Embryonic facial prominence (tissue), 1 donor: ENCODE measurements at regions not wholly inside any gene's neighbourhood (a gene's known extent, or its start where the extent isn't known, plus 50 kb on each side); places are given as distances from the start of the nearest gene placed in this dataset.
"Not testable (repeated sequence)": the region's sequence is repeated elsewhere in the genome, so short reads cannot be mapped to it uniquely, and the experiment has no call there.

Experiments
- DNase-seq: peaks from one replicate; pipeline ENCODE4 v3.0.0-alpha.2; 2016; ENCODE audit errors: extremely low spot score

DNA sequence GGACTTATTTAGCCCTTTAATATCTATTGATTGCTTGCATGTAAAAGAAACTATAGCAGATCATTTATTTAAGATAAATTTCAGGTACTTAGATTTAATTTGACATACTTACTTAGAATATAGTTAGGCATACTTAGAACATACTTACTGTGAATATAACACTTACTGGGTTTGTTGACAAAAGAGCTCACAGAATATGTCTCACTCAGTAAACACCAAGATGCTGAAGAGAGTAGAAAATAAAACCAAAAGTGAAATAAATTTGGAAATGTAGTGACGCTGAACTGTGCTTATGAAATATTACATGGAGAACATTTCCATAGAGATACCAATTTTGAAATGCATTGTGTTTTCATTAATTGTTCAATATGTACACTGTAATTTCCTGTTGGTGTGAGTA is 615.4 kb upstream of the MAN1A1 start:
- DNase-seq = no peak

DNA sequence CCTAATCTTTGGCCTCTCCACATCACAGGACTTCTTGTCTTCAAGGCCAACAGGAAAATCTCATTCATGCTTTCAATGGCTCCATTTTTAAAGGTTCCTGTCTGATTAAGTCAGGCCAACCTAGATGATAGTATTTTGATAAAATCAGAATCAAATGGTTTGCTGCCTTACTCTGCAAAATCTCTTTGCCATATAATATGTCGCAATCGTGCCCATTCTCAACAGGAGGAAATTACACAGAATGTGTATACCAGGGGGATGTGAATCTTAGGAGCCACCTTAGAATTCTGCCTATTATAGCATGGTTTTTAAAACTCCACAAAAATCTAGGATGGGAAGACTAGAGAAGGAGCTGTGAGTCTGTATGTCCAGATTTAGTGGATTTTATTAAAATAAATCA is 612.9 kb upstream of the MAN1A1 start:
- DNase-seq = no peak

DNA sequence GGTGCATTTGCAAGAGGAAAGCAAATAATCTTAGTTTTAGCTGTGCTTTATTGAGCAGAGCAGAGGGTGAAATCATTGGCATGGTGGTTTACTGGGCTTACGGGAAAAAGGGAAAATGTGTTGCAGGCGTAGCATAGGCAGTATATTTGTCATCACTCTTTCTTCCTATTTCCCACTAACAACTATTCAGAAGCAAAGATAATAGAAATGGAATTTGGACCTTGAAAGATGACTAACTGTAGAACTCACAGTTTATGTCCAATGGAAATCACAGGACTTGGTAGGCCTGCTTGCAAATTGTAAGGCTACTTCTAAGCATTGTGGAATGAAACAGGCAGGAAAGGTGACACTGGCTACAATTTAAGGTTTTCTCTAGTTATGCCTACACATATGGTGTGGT is 611.9 kb upstream of the MAN1A1 start:
- no peak for DNase-seq

DNA sequence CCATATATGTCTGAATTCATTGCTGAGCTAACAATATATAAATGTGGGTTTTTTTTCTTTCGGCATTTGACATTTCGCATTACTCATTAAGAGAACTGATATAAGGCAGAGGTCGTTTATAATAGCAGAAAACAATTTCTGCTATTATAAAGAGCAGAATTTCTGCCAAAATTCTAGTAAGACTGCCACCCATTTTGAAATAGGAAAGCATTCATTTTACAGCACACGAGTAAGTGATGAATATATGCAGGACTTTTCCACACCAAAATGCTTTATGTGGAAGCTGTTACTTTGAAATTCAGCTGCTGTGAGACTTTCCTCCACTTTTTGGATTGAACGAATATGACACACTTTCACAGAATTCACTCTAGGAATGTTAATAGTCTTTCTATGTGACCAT is 610.9 kb upstream of the MAN1A1 start:
- DNase-seq = no peak

DNA sequence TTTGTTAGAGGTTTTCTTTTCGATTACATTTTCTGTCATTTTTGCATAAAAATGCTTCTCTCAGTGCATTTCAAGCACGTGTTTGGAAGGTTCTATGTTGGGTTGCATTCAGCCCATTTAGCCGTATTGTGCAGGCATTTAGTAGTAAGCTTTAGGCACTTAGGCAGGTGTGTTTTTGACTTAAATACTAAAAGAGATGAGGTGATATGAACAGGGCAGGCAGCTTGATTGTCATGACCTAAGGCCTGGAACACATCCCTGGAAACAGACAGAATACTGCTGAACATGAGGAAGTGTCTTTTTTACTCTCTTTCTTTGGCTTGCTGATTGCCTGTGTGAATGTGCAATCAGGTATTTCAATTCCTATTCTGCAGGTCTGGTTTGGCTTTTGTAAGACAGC is 610.5 kb upstream of the MAN1A1 start:
- DNase-seq = no peak

DNA sequence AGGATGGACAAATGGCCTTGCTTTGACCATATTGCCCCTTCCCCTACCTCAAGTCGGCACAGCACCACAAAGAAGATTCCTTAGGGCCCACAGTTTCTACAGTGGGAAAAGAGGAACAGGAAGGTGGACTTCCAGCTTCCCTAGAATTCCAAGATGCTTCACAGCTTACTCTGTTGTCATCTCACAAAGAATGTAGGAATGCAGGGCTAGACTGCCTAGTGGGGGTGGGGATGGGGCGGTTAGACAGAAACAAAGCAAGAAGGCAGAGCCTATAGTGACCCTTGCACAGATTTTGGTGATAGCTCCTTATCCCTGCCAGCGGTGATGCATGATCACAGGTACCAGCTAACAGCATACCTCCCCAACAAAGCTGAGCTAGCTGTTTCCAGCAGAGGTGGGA is 607.6 kb upstream of the MAN1A1 start:
- no peak for DNase-seq

DNA sequence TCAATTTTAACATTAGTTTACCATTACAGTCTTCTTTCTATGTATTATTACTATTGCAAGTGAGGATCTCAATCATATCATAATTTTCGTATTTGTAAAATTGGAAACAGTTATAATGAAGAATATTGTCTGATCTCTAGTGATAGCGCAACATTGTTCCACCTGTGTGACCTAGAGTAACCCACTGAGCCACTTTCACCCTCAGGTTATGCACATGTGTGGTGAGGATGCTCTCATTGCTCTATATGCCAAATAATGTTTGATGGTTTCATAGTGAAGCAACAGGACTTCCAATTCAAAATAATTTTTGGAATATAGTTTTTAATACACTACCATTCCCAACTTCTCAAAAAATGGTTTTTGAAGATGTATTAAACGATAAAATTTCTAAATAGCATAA is 603.1 kb upstream of the MAN1A1 start:
- DNase-seq = no peak

DNA sequence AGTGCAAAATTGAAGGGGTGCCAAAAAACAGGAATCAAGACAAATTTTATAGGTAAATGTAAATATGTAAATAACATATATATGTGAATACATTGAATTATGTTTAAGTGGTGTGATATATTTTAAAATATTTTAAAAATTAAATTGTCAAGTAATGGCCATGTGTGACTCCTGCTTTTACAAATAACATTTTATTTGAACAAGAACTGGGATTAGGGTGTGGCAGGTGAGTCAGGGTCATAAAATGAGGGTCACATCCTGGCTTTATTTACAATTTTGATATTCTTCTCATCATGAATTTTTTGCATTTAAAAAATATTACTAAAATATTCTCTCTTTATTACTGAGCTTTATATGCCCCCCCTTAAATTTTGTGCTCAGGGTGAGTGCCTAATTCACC is 601.1 kb upstream of the MAN1A1 start:
- no peak for DNase-seq

DNA sequence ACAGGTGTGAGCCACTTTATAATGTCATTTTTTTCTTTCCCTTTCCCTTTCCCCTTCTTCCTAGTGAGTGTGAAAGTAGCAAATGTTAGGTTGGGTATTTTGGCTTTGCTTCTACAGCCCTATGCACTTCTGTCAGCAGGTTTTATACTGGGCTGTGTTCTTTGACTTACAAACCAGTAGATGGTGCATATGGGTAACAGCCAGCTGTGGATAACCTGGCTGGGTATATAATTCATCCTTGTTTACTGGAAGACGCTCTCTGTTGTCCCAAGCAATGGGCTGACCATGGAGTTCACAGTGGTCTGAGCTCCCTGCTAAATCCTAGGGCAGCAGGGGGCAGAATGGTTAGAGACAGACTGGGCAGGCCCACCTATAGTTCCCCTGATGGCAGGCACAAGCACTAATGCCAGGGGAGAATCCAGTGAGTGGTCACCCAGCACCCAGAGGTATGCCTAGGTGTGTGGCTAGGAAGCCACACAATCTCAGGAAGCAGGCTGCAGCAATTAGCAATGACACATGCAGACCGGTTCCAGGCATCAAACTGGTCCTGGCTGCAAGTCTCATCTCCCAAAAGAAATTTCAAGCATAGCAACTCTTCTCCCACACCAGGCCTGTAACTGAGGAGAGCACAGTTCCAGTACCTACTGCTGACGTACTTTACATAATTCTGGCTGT is 592.7 kb upstream of the MAN1A1 start:
- no peak for DNase-seq

DNA sequence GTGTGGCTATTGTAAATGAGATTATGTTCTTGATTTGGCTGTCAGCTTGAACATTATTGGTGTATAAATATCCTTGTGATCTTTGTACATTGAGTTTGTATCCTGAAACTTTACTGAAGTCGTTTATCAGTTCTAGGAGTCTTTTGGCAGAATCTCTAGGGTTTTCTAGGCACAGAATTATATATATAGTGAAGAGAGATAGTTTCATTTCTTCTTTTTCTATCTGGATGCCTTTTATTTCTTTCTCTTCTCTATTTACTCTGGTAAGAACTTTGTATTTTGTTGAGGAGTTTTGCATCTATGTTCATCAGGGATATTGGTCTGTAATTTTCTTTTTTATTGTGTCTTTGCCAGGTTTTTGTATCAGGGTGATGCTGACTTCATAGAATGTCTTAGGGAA is 589.2 kb upstream of the MAN1A1 start:
- DNase-seq = no peak

DNA sequence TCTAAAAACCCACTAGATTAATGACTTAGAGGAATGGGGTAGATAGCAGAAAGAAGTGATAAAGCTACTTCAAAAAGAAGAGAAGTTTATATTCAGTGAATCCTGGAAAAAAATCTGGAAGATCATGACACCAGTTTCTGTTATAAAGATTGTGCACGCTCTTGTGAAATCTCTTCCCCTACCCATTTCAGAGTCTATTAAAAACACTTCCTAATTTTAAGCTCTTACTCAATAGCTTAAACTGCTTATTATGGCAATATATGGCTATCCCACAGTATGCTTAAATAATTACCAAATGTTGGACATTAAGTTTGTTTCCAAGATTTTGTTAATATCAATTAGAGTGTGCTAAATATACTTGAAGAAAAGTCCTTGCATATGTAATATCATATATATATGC is 585.3 kb upstream of the MAN1A1 start:
- DNase-seq = no peak

DNA sequence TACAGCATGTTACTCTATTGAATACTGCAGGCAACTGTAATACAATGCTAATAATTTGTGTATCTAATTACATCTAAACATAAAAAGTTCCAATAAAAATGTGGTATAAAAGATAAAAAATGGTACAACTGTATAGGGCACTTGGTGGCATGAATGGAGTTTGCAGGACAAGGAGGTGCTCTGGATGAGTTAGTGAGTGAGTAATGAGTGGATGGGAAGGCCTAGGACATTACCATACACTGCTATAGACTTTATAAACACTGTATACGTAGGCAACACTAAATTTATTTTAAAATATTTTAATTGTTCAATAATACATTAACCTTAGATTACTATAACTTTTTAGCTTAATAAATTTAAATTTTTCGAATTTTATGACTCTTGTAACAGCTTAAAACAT is 579.6 kb upstream of the MAN1A1 start:
- no peak for DNase-seq

DNA sequence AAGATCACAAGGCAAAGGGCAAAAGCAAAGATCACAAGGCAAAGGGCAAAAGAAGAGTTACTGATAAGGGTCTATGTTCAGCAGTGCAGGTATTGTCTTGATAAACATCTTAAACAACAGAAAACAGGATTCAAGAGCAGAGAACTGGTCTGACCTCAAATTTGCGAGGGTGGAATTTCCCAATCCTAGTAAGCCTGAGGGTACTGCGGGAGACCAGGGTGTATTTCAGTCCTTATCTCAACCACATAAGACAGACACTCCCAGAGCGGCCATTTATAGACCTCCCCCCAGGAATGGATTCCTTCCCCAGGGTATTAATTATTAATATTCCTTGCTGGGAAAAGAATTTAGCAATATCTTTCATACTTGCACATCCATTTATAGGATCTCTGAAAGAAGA is 575.3 kb upstream of the MAN1A1 start:
- DNase-seq = not testable (repeated sequence)

DNA sequence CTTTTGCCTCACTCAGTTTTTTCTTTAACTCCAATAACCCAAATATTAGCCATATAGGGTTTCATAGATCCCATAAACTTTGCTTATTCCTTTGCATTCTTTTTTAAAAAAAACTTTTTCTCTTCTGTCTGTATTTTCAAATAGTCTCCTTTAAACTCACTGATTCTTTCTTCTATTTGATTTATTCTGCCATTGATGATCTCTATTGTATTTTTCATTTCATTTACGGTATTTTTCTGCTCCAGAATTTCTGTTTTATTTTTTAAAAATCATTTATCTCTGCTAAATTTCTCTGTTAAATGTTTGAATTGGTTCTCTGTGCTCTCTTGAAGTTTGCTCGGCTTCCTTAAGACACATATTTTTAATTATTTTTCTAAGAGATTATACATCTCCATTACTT is 573.3 kb upstream of the MAN1A1 start:
- no peak for DNase-seq

DNA sequence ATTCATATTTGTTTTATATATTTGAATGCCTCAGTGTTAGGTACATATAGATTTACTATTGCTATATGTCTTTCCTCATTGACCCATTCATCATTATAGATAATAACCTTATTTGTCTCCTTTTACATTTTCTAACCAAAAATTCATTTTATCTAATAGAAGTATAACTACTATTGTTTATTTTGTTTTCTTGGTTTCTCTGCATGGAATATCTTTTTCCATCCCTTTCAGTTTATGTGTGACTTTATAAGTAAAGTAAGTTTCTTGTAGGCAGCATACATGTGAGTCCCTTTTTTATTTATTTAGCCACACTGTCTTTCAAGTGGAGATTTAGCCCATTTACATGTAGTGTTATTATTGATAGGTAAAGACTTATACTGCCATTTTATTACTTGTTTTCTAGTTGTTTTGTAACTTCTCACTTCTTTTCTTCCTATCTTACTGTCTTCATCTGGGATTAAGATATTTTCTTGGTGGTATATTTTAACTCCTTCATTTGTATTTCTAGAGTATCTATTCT is 572.0 kb upstream of the MAN1A1 start:
- DNase-seq = no peak

DNA sequence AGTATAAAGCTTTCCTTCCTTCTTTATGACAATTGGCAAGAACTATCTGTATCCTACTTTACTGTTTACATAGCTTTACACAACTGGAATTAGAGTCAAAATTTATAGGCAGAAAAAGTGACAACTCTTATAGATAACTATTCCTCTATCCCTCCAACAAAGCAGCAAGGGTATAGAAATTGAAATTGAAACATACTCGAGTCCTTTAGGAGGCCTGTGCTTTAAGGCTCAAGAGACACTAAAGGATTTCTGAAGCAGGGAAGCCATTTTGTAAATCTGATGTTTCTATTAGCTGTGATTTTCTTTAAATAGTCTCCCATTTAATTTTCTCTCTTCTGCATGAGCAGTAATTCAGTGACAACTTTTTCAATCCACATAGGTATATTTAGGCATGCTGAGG is 567.6 kb upstream of the MAN1A1 start:
- DNase-seq = no peak

DNA sequence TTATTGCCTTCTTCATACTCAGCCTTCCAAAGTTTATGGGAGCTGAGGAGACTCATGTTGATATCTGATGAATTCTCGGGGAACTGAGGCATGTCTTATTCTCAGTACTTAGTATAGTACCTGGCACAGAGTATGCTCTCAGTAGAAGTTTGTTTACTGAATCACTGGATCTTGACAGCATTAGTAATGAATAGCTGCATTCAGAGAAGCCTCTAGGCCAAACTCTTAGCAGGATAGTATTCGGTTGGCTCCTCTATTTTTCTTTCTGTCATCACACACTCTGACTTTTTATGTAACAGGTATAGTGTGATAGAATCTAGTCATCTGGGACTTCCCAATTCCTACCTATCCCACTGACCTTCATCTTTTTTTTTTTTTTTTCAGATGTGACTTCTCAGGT is 566.4 kb upstream of the MAN1A1 start:
- DNase-seq = no peak

DNA sequence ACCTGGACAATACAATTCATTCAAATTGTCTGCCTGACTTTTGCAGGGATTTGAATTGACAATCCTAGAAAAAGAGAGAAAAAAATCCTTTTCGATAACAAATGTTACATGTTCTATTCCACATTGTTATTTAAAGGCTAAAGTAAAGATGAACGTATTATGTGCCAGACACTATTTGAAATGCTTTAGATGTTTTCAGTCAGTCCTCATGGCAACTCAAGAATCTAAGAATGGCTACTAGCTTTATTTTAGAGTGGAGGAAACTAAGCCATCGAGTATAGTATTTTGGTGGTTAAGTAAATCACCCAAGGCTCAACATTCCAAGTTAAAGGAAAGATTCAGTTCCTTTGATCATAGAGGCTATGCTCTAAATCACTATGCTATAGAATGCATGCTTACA is 558.6 kb upstream of the MAN1A1 start:
- DNase-seq = no peak

DNA sequence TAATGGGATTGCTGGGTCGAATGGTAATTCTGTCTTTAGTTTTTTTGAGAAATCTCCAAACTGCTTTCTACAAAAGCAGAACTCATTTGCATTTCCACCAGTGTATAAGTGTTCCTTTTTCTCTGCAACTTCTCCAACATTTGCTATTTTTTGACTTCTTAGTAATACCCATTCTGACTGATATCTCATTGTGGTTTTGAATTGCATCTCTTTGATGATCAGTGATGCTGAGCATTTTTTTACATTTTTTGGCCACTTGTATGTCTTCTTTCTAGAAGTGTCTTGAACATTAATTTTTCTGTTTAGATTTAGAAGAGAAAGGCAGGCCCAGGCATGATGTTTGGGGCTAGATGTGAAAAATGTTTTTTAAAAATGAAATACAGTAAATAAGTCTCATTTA is 553.1 kb upstream of the MAN1A1 start:
- no peak for DNase-seq

DNA sequence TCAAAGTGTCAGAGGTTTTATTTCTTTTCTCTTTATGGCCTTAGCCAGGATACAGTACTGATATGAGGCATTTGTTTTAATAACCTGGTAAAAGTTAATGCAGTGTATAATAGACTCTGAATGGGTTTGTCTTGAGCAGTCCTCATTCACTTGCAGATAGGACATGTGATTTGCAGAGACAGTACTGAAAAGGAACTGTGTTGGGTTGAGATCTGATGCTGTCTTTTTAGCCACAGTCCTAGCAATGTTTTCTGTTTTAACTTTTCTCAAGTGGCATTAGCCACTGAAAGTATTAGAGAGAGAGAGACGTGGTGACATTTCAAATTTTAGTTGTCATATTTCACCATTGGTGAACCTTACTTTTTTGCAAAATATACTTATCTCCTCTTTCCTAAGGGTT is 547.2 kb upstream of the MAN1A1 start:
- DNase-seq = no peak

DNA sequence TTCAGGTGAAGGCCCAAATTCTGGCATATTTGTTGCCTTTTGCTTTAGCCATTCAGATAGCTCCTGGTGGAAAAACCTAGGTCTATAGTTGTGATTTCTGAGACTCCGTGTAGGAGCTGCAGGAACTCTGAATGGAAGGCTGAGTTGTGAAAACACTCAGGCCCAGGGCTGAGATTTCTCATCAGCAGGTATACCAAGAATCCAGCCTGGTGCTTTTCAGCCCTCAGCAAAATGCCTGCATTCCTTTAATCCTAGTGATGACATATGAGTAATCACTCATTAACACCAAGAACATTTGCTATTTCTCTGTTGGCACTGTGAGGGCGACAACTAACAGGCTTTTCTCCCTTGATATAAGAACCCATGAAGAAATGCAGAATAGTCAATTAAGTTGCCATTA is 546.1 kb upstream of the MAN1A1 start:
- DNase-seq = no peak

DNA sequence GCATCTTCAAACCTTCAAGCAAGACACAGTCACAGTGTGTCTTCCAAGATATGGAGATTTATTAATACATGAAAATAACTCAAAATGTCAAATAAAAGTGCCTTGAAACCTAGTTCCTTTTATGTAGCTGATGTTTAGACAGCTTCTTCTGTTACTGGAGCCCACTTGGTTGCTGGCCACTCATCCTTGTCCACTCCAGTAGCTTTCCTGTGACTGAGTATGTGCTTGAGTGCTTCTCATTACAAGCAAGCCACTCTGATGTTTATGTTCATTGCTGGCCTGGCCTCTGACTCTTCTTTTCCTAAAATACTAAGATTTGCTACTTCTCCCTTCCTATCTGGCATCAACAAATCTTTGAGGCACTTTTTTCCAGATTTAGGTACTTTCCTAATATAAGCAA is 545.2 kb upstream of the MAN1A1 start:
- no peak for DNase-seq

DNA sequence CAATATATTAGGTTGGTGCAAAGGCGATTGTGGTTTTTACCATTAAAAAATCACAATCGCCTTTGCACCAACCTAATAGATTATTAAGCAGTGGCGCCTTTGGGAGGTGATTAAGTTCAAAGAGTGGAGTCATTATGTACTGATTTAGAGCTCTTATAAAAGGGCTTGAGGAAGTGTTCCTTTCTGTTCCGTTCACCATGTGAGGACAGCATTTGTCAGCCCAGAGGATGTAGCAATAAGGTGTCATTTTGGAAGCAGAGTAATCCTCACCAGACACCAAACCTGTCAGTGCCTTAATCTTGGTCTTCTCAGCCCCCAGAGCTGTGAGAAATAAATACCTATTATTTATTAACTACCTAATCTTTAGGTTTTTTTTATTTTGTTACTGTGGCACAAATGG is 542.1 kb upstream of the MAN1A1 start:
- DNase-seq = no peak

DNA sequence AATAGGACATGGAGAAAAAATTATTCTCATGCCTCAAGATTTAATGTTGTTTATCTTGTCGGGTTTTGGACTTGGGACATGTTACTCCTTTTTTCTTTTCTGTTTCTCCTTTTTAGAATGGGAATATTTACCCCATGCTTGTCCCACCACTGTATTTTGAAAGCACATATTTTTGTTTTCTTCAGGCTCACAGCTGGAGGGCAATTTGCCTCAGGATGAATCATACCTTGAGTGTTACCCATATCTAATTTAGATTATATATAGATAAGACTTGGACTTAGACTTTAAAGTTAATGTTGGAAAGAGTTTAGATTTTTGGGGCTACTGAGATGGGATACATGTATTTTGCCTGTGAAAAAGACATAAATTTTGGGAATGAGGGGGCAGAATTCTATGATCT is 541.6 kb upstream of the MAN1A1 start:
- DNase-seq = no peak
